Epidermal melanocyte (primary cell): ENCODE measurements at regions not wholly inside any gene's neighbourhood (a gene's known extent, or its start where the extent isn't known, plus 50 kb on each side); places are given as distances from the start of the nearest gene placed in this dataset.

Experiments used
- DNase-seq: peaks from one replicate; pipeline ENCODE4 v3.0.0; 2011; ENCODE audit warnings: low spot score; ENCODE audit not compliant: insufficient read length

DNA sequence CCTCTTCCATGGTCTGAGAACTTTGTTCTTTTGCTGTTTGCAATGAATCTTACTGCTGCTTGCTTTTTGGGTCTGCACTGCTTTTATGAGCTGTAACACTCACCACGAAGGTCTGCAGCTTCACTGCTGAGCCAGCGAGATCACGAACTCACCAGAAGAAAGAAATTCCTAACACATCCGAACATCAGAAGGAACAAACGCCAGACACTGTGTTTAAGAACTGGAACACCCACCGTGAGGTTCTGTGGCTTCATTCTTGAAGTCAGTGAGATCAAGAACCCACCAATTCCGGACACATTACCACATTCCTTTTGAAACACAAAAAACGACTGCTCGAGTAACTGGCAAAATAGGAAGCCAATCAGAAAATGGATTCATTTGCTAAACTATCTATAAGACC lies 471.8 kb downstream of the TFAP2A start:
- no peak for DNase-seq

DNA sequence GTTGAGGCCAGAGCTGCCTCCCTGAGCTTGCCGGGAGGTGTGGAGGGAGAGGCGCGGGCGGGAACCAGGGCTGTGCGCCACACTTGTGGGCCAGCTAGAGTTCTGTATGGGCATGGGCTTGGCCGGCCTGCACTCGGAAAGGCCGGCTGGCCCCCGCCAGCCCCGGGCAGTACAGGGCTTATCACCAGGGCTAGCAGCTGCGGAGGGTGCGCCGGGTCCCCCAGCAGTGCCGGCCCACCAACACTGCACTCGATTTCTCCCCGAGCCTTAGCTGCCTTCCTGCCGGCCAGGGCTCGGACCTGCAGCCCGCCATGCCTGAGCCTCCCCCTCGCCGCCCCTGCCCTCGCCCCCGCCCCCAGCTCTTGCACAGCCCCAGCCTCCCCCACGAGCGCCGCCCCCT lies 472.7 kb downstream of the TFAP2A start:
- no peak for DNase-seq

- peak; percentile 55 for DNase-seq
Observed at GRCh38 chr6:9938801-9939200, 476.1 kb downstream of the TFAP2A start.

DNA sequence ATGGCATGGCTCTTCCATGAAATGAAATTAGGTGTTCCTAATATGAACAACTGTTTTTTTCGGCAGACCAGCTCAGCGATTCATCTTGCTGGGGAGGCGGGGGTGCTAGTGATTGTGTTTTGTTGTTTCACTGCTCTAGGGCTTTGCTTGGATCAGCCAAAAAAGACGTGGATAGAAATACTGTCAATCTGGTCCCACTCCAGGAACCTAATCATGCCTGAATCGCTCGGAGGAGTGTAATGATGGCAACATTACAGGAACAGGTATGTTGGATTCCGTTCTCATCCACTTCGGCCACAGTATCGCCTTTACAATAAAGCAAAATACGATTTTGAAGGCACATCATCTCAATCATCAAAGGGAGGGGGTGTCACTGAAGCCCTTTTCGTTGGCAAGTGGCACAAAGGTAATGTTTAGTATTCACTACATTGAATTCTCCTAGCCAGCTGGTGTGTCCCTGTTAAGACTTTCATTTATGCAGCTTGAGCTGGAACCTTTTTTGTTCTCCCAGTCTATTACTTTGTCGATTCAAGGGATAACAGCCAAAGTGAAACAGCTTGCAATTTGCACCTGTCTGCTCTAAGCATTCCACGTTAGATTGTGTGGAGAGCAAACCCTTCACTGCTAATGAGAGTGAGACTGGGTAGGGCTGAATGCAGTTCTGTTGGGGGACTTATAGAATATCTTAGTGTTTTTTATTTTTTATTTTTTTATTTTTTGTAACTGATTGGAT lies 477.7 kb downstream of the TFAP2A start:
- DNase-seq, result no peak

GRCh38 chr6:9936551-9936950 lies 478.3 kb downstream of the TFAP2A start:
- DNase-seq, result no peak

DNA sequence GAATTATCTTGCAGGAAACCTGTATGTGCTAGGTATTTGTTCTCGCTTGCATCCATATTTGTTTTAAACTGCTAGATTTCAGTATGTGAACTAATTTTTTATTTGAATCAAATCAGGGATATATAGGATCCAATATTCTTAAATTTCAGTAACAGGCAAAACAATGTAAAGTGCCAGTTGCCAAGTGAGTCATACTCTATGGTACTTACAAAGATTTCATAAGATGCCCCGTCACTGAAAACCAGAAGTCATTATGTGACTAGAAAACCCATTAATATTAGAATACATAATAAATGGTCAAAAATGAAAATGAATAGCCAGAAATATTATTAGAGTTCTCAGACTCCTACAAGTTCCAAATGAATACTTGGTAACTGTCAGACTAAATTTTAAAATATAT lies 481.2 kb downstream of the TFAP2A start:
- no peak for DNase-seq

- DNase-seq, result no peak
Observed at GRCh38 chr6:9927275-9927674, 487.6 kb downstream of the TFAP2A start.

DNA sequence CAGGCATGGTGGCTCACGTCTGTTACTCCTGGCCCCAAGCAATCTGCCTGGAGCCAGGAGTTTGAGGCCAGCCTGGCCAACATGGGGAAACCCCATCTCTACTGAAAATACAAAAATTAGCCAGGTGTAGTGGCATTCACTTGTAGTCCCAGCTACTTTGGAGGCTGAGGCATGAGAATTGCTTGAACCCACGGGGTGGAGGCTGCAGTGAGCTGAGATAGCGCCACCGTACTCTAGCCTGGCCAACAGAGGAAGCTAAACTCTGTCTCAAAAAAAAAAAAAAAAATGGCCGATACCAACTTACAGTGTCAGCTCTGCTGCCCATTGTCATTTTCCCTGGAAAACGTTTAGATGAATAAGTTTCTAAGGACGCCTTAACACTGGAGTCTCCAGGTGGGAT lies 489.9 kb downstream of the TFAP2A start:
- DNase-seq, result no peak

- no peak for DNase-seq
Observed at GRCh38 chr6:9921366-9921765, 493.5 kb downstream of the TFAP2A start.

- no peak for DNase-seq
Observed at GRCh38 chr6:9914951-9915350, 499.9 kb downstream of the TFAP2A start.

- DNase-seq, result no peak
Observed at GRCh38 chr6:9901376-9901775, 513.5 kb downstream of the TFAP2A start.

GRCh38 chr6:9896806-9897205 lies 518.1 kb downstream of the TFAP2A start:
- no peak for DNase-seq

GRCh38 chr6:9890893-9891292 lies 524.0 kb downstream of the TFAP2A start:
- no peak for DNase-seq

GRCh38 chr6:9890469-9890868 lies 524.4 kb downstream of the TFAP2A start:
- no peak for DNase-seq

DNA sequence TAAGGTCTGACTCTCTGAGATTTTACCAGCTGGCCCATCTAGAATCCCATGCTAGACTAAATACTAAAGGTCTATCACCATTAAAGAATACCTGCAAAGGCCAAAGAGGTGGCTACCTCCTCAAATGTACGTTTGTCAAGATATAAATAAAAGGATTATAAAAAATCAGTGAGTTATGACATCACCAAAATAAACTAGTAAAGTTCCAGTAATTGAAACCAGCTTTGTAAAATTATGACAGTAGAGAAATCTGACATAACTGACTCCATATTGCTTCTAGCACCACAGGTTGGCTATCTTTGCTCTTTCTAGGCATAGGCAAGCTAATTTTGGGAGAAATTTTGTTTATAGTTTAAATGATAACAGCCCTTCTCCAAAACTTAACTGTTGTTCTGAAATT lies 536.3 kb downstream of the TFAP2A start:
- DNase-seq, result no peak

GRCh38 chr6:9875605-9876353 lies 539.1 kb downstream of the TFAP2A start:
- peak; percentile 36 for DNase-seq

DNA sequence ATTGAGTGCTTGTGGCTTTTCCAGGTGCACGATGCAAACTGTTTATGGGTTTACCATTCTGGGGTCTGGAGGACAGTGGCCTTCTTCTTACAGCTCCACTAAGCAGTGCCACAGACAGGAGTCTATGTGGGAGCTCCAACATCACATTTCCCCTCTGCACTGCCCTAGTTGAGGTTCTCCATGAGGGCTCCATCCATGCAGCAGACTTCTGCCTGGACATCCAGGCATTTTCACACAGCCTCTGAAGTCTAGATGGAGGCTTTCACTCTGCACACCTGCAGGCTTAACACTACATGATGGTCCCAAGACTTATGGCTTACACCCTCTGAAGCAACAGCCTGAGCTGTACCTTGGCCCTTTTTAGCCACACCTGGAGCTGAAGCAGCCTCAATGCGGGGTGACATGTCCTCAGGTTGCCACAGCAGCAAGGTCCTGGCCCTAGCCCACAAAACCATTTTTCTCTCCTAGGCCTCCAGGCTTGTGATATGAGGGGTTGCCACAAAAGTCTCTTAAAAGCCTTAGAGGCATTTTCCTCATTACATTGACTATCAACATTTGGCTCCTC lies 552.2 kb downstream of the TFAP2A start:
- no peak for DNase-seq

DNA sequence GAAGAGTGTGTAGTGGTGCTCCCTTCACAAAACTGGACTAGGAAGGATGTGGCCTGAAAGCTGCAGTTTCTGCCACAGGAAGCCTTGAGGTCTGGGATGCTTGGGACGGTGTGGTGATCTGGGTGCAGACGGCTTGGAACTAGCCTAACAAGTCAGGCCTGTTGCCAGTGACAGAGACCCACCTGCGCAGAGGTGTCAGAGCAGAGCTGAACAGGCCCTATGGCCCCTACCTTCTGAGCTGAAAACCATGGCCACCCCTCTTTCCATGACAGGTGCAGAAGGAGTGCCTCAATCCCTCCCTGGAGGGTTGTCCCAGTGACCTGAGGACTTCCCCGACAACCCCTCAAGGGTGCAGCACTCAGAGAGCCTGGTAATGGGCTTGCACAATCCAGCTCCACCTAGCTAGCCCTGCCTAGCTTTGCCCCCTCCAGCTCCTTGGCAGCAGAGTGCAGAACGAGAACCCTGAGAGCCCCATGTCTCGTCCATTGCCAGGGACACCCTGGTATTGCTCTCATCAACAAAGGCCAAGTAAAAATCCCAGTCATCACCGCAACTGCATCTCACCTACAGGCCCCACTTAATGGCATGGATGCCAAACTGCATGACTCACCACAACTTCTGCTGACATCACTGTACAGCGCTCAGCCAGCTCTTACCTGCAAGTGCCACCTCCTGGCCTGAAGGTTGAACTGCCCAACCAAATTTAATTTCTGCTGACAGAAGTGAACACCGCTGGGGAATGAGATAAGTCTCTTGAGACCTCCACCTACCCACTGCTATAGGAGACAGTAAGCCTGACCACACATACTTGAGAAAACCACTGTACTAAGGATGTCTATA lies 563.1 kb downstream of the TFAP2A start:
- DNase-seq, result no peak

- DNase-seq, result no peak
Observed at GRCh38 chr6:9851006-9851405, 563.9 kb downstream of the TFAP2A start.

GRCh38 chr6:9848094-9848493 lies 566.8 kb downstream of the TFAP2A start:
- no peak for DNase-seq

DNA sequence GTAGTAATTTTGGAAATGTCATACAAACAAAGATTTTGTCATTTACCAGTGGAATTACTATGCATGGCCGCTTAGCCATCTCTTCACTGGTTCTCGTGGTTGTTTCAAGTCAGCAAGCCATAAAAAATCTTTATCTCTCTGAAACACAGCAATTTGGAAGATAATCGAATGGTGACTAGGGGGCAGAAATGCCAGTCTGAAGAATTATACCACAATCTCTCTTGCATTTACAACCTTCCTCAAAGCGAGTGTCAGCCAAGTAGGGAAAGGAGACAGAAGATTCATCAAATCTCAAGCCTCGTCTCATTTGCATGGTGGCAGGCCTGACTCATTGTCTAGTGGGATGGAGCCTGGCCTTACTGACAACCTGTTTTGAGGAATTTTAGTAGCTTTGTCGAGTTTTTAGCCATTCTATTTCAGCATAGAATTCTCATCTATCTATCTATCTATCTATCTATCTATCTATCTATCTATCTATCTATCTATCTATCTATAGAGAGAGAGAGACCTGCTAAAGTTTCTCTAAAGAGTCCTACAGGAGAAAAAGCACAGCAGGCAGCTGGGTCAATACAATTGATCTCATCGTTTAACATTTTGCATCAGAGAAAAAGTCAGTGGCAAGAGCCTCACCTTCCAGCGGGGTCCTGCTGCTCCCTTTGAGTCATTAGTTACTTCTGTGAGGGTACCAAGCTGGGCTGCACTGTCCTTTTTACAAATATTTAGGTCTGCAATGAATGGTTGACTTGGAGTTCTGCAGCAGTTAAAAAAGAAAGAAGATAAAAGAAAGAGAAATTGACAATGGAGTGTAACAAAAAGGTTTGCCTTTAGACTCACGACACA lies 572.8 kb downstream of the TFAP2A start:
- DNase-seq, result no peak
